Cardiac fibroblast (primary cell): ENCODE measurements at regions not wholly inside any gene's neighbourhood (a gene's known extent, or its start where the extent isn't known, plus 50 kb on each side); places are given as distances from the start of the nearest gene placed in this dataset.

Experiments
- DNase-seq, 2 donors: peaks; one replicate each; pipeline versions ENCODE4 v3.0.0 to v3.0.0-alpha.2; 2010; ENCODE audit warnings: low read depth in 2 of 2
- H3K4me3 ChIP-seq, 2 donors: replicated peaks in 1 of 2; 1 replicate in 1 of 2; 2 replicates in 1 of 2; pipeline ENCODE4 v1.5.1; 2011; ENCODE audit warnings: low read depth in 2 of 2, low read length in 2 of 2, mild to moderate bottlenecking in 2 of 2, moderate library complexity in 1 of 2
- CTCF ChIP-seq: IDR thresholded peaks from one replicate; pipeline ENCODE4 v1.5.1; 2011; ENCODE audit warnings: low read depth, mild to moderate bottlenecking, low read length, inconsistent platforms

DNA sequence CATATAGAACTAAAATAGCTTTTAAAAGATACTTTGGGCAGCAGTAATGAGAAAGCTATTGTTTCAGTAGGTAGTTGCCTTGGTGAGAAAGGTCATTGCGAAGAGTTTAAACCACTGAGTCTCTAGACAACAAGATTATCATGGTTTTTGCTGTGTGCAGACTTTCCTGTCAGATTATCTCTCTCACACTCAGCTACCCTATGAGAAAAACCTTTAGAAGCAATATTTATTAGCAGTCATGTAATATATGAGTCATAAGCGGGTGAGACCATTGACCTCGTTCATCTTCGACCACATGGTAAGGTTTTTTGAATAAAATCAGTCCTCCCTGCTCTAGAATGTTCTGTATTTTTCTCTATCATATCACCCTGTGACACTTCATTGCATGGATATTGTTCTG lies 59.9 kb downstream of the GPR65 start:
- H3K4me3 ChIP-seq, result no peak overlapping the region
- DNase-seq, result no peak
- TF ChIP-seq CTCF, result no peak

GRCh38 chr14:88069677-88070076 lies 64.7 kb downstream of the GPR65 start:
- DNase-seq, result no peak
- no peak overlapping the region for H3K4me3 ChIP-seq
- no peak for TF ChIP-seq CTCF

DNA sequence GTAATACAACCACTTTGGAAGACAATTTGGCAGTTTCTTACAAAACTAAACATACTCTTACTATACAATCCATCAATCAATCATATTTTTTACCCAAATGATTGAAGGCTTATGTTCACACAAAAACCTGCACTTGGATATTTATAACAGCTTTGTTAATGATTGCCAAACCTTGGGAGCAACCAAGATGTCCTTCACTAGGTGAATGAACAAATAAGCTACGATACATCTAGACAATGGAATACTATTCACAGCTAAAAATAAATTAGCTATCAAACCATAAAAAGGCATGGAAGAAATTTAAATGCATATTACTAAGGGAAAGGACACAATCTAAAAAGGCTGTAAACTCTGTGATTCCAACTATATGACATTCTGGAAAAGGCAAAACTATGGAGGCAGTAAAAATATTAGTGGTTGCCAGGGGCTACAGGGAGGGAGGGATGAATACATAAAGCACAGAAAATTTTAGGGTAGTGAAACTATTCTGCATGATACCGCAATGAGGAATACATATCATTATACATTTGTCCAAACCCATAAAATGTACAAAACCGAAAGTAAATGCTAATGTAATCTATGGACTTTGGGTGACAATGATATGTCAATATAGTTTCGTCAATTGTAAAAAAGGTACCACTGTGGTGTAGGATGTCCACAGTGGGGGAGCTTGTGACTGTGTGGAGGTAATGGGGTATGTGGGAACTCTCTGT lies 70.5 kb downstream of the GPR65 start:
- no peak for TF ChIP-seq CTCF
- H3K4me3 ChIP-seq, result no peak overlapping the region
- DNase-seq, result no peak

DNA sequence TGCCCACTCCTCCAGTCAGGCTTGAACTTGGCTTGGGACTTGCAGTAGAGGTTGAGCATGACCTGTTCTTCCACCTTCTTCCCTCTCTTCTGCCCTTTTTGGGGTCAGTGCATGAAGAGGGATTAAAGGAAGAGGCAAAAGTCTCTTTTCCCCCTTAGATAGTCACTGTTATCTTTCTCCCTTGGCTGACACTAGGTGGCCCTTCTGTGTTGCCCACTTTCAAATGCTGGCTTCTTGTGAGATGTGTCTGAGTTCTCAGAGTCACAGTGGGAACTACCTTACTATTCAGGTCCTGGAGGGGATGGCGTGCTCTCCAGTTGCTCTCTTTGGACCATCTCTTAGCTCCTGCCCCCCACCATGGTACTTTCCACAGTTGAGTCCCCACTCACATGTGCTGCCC lies 73.6 kb downstream of the GPR65 start:
- H3K4me3 ChIP-seq, result no peak overlapping the region
- no peak for TF ChIP-seq CTCF
- DNase-seq, result no peak

- no peak for DNase-seq
- no peak for TF ChIP-seq CTCF
- no peak overlapping the region for H3K4me3 ChIP-seq
Measured at GRCh38 chr14:88079624-88080023, 74.7 kb downstream of the GPR65 start.

DNA sequence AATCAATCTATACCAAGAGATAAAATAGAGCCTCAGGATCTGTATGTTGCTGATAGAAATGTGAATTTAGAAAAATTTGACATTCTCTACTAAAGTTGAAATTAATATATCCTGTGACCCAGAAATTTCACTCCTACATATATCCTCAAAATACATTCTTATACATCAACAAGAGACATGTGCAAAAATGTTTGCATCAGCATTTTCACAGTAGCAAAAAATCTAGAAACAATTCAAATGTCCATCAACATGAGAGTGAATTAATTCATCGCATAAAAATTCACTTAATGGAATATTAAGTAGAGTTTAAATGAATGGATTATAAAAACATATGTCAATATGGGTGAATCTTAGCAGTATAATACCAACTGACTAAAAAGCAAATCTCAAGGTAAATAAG lies 80.8 kb downstream of the GPR65 start:
- DNase-seq, result no peak
- H3K4me3 ChIP-seq, result no peak overlapping the region
- TF ChIP-seq CTCF, result no peak

DNA sequence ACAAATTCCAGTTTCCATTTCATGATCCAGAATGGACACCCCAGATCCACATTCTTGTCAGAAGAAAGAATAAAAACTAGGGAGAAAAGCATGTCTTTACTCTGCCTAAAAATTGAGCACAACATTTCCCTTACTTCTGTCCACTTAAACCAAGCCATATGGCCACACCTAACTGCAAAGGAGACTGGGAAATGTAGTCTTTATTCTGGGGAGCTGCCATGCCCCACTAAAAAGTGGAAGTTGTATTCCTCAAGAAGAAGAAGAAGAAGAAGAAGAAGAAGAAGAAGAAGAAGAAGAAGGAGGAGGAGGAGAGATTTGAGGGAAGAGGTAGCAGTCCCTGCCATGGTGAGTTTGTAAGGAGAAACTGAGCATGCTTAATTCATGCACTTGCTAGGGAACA lies 84.5 kb downstream of the GPR65 start:
- no peak overlapping the region for H3K4me3 ChIP-seq
- no peak for DNase-seq
- TF ChIP-seq CTCF, result no peak
